NCI-H146 treated with DMSO at 0.1 percent for 48 hours (cell line): ENCODE measurements at regions not wholly inside any gene's neighbourhood (a gene's known extent, or its start where the extent isn't known, plus 50 kb on each side); places are given as distances from the start of the nearest gene placed in this dataset.
"Not testable (repeated sequence)": the region's sequence is repeated elsewhere in the genome, so short reads cannot be mapped to it uniquely, and the experiment has no call there.

ENCODE experiments used
- DNase-seq: peaks from one replicate; lab custom pipeline; 2025; ENCODE audit not compliant: unreplicated experiment; lab: John Stamatoyannopoulos, UW

DNA sequence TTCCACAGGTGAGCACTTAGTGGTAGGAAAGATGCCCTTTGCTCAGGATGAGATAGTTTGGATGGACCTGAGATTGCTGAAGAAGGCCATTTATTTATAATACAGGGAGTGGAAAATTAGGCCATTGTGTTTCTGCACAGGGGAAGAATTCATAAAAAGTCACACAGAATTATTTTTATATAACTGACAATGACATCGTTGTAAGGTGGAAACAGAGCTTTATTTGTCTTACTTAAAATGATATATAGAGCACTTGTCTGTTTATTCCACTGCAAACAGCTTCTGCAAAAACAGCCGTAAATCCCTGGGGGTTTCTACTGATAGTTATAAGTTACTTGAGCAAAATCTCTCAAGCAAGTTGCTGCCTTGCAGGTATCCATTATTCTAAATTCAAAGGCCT lies 158.1 kb upstream of the ZNF521 start:
- no peak for DNase-seq

- DNase-seq = no peak
Observed at GRCh38 chr18:25503567-25504081, 151.7 kb upstream of the ZNF521 start.

DNA sequence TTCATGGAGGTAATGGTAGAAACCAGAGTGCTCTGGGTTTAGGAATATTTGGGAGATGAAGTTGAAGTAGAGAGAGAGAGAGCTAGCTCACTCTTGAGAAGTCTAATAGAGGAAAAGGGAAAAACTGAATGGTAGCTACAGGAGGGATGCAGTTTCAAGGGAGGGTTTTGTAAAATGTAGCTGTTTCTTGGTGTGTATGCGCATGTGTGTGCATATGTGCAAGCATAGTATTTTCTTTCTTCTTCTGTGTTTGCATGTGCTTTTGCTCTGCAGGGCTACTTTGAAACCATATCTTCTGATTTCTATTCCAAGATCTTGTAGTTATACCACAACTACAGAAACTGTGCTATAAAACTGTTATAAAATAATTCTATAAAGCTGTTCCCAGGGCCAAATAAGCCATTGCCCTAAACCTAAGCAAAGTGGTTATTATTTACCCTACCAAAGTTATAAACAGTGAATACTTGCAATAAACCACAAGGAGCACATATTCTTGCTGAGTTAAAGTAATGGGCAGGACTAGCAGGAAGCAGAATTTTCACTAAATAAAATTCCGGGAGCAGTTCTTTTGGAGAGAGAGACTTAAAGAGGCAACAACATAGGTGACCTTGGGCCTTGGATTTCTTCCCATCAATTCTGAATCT lies 145.3 kb upstream of the ZNF521 start:
- DNase-seq = no peak

- DNase-seq = no peak
Observed at GRCh38 chr18:25496544-25496943, 144.6 kb upstream of the ZNF521 start.

- no peak for DNase-seq
Observed at GRCh38 chr18:25495606-25496005, 143.6 kb upstream of the ZNF521 start.

DNA sequence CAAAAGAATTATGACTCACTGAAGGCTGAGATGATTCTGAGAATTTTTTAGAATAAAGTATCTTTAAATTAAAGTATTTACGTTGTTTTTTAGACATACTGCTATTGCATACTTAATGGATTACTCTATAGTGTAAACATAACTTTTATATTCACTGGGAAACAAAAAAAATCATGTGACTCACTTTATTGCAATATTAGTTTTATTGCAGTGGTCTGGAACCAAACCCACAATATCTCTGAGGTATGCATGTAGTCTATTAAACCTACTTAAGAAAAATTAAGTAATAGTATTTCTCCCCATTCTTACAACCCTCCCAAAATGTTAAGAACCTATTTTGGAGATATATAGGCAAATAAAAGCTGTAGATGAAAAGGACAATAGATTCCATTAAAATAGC lies 142.9 kb upstream of the ZNF521 start:
- no peak for DNase-seq

GRCh38 chr18:25493401-25493800 lies 141.4 kb upstream of the ZNF521 start:
- no peak for DNase-seq

- DNase-seq = no peak
Observed at GRCh38 chr18:25490316-25490715, 138.3 kb upstream of the ZNF521 start.

GRCh38 chr18:25473008-25473407 lies 121.0 kb upstream of the ZNF521 start:
- DNase-seq = no peak

- DNase-seq = not testable (repeated sequence)
Observed at GRCh38 chr18:25470756-25471524, 119.0 kb upstream of the ZNF521 start.

GRCh38 chr18:25470062-25470461 lies 118.1 kb upstream of the ZNF521 start:
- no peak for DNase-seq

DNA sequence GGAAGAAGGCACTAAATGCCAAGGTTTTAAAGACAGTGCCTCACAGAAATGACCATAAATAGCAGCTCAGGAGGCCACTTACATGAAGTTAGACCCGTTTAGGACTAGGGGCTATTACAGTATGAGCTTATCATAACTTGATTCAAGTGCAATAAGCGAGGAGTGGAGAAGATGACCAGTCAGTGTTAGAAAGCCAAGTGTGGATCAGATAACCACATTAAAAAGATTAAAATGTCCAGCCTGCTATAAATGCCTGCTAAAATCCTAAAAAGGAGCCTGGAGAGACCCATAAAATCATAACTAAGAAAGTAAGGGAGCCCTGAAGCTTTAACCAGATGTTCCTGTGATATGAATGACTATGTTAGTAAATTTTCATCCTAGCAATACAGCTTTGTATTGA lies 117.5 kb upstream of the ZNF521 start:
- DNase-seq = no peak

DNA sequence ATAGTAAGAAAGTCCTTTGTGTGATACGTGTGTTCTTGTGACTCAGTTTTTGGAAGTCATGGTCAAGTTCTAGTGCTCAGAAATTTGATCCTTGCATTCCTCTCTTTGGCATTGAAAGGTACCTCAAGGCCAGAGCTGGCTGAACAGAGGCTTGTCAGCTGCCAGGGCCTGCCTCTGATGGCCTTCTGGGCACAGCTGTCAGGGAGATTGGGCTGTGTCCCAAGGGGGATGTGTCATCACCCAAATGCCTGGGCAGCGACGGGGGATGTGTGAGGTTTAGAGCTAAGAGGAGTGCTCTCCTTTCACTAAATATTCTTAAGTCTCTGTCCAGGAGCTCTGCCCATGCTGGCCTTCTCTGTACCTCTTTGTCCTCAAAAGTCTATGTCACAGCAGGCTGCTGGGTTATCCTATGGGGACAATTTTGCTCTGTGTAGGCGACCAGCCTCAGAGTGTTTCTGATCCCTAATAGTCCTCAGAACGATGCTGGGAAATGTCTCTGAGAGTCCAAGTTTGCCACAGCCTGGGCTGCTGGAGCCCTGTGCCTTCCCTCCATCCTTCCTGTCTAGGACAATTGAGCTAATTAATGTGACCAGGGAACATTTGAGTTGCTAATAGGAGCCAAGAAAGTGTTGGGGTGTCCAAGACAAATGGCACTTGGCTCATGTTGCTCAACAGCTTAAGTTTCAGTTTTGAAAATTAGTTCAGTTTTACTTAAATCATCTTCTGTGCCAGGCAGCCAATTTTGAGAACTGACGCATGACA lies 115.4 kb upstream of the ZNF521 start:
- no peak for DNase-seq

GRCh38 chr18:25465152-25465732 lies 113.3 kb upstream of the ZNF521 start:
- no peak for DNase-seq

DNA sequence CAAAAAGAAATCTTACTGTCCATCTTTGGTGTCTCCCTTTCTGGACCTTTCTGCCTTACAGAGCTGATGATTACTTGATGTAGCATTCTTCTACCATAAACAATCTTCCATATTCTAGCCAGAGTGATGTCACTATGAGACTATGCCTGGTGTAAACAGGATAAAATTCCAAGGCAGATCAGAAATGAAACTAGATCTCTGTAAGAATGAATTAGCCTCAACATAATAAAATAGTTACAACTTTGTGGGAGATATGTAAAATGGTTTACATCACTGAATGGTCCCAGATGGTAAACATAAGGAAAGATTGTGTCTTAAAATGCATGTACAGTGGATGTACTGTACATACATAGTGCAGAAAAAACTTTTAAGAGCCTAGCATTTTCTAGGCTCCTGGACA lies 112.3 kb upstream of the ZNF521 start:
- no peak for DNase-seq

GRCh38 chr18:25463726-25464125 lies 111.8 kb upstream of the ZNF521 start:
- no peak for DNase-seq

DNA sequence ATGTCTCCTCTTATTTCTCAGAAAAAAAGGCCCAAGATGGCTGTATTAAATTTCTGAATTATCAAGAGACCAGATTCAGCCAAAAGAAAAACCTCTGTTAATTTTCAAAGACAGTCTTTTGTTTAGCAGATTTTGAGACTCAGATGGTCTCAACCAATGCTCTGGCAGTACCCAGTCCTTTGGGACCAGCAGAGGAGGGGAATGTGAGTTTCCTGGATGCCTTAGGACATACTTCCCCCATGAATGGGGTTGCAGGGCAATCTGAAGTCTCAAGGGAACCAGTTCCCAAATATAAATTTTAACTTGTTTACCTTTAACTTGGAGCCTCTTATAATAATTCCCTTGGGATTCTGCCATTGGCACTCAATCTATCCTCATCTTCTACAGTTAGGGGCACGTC lies 107.8 kb upstream of the ZNF521 start:
- no peak for DNase-seq

- DNase-seq = no peak
Observed at GRCh38 chr18:25457601-25458000, 105.6 kb upstream of the ZNF521 start.

DNA sequence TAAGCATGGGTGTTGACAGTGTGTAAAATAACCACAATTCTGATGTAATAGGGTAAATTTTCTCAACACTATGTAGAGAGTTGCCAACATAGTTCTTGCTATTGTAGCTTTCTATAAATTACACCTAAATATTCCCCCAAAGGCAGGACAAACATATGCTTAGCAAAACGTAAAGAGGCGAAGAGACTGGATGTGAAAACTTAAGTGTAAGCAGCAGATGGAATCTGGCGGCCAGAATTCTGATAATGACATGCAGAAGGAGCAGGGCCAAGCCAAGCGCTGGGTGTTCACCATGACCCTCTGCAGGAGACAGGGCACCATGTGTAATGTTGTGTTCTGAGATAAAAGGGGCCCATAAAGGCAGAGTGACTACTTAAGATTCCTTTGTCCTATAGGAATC lies 105.2 kb upstream of the ZNF521 start:
- DNase-seq = no peak

GRCh38 chr18:25456334-25457010 lies 104.5 kb upstream of the ZNF521 start:
- no peak for DNase-seq

GRCh38 chr18:25455646-25456045 lies 103.7 kb upstream of the ZNF521 start:
- DNase-seq = no peak
